GM10266 (cell line): ENCODE measurements at regions not wholly inside any gene's neighbourhood (a gene's known extent, or its start where the extent isn't known, plus 50 kb on each side); places are given as distances from the start of the nearest gene placed in this dataset.
A peak's percentile ranks its signal among the peaks of the same experiment; 100 is the strongest.

Experiments used
- DNase-seq: peaks from one replicate; pipeline ENCODE4 v3.0.0; 2012; ENCODE audit errors: extremely low spot score
- CTCF ChIP-seq: IDR thresholded peaks from 2 replicates; pipeline ENCODE4 v1.5.1; 2012; ENCODE audit warnings: mild to moderate bottlenecking, low read depth; ENCODE audit not compliant: control insufficient read depth, insufficient read depth; ENCODE audit errors: missing control alignments

- no peak for TF ChIP-seq CTCF
- no peak for DNase-seq
Observed at GRCh38 chr2:22902180-22902550, 482.8 kb upstream of the KLHL29 start.

- DNase-seq: no peak
- no peak for TF ChIP-seq CTCF
Observed at GRCh38 chr2:22902662-22903165, 482.3 kb upstream of the KLHL29 start.

- no peak for DNase-seq
- no peak for TF ChIP-seq CTCF
Observed at GRCh38 chr2:22903616-22904015, 481.4 kb upstream of the KLHL29 start.

- peak; percentile 21 for DNase-seq
- peak; percentile 49 for TF ChIP-seq CTCF
Observed at GRCh38 chr2:22904126-22904684, 480.8 kb upstream of the KLHL29 start.

- no peak for DNase-seq
- no peak for TF ChIP-seq CTCF
Observed at GRCh38 chr2:22907330-22907729, 477.6 kb upstream of the KLHL29 start.

GRCh38 chr2:22912398-22912797 lies 472.6 kb upstream of the KLHL29 start:
- no peak for TF ChIP-seq CTCF
- no peak for DNase-seq

GRCh38 chr2:22929998-22930397 lies 455.0 kb upstream of the KLHL29 start:
- no peak for DNase-seq
- no peak for TF ChIP-seq CTCF
